ENCODE measurements at regions not wholly inside any gene's neighbourhood (a gene's known extent, or its start where the extent isn't known, plus 50 kb on each side); places are given as distances from the start of the nearest gene placed in this dataset.

- TF ChIP-seq CTCF (optimal IDR thresholded peaks at IDR 0.05 in 1 of 3, IDR thresholded peaks at IDR 0.05 in 1 of 3, conservative IDR thresholded peaks at IDR 0.05 in 1 of 3; ENCODE audit: extremely low read depth in 1 of 3, insufficient read depth in 2 of 3, low read length in 3 of 3) (no peak), EZH2 (IDR thresholded peaks at IDR 0.05; ENCODE audit: low read length) (no peak)
Measured at GRCh38 chr13:67833564-67833963, 603.4 kb upstream of the PCDH9 start.

Data from keratinocyte (primary cell).